Stimulated activated effector memory CD8-positive, alpha-beta T cell treated with anti-CD3 and anti-CD28 coated beads, Interleukin-12 subunit alpha, Interleukin-12 subunit beta, amount 100 ng/mL, for 72 hours (primary cell): ENCODE measurements at regions not wholly inside any gene's neighbourhood (a gene's known extent, or its start where the extent isn't known, plus 50 kb on each side); places are given as distances from the start of the nearest gene placed in this dataset.
"Not testable (repeated sequence)": the region's sequence is repeated elsewhere in the genome, so short reads cannot be mapped to it uniquely, and the experiment has no call there.

Experiments used
- ATAC-seq: fragments of 150-1000 bp; cut with Tn5 transposase; 2 replicates; pipeline ENCODE4 v1.10.0; 2021
- DNase-seq, 2 donors: peaks; one replicate each; pipeline ENCODE4 v3.0.0; 2021 to 2022; ENCODE audit warnings: low spot score in 2 of 2
- H3K27ac Mint-ChIP-seq: one replicate; pipeline ENCODE4 v1.8.0; 2022; ENCODE audit warnings: mild to moderate bottlenecking, mixed read lengths
- H3K36me3 Mint-ChIP-seq: one replicate; pipeline ENCODE4 v1.8.0; 2022; ENCODE audit warnings: mild to moderate bottlenecking, mixed read lengths
- H3K4me1 Mint-ChIP-seq: one replicate; pipeline ENCODE4 v1.8.0; 2022; ENCODE audit warnings: mixed read lengths
- H3K4me3 Mint-ChIP-seq: one replicate; pipeline ENCODE4 v1.8.0; 2022; ENCODE audit warnings: mild to moderate bottlenecking, mixed read lengths
- H3K9me3 Mint-ChIP-seq: one replicate; pipeline ENCODE4 v1.8.0; 2022; ENCODE audit warnings: mixed read lengths

- peak overlapping the region; percentile 86 for H3K27ac Mint-ChIP-seq
- H3K36me3 Mint-ChIP-seq: no peaks in the 10 kb centered on the region
- no peaks in the 10 kb centered on the region for H3K9me3 Mint-ChIP-seq
- H3K4me1 Mint-ChIP-seq: peaks cover 12% of the 10 kb centered on the region
- no peak overlapping the region for H3K4me3 Mint-ChIP-seq
- DNase-seq: no peak
- ATAC-seq: peak; percentile 44
Measured at GRCh38 chr17:27200476-27200875, 93.4 kb upstream of the WSB1 start.

GRCh38 chr17:27203241-27203640 is 90.7 kb upstream of the WSB1 start:
- ATAC-seq (no peak), DNase-seq (no peak)
- Mint-ChIP-seq H3K4me3 (no peak overlapping the region), H3K9me3 (no peaks in the 10 kb centered on the region), H3K36me3 (no peaks in the 10 kb centered on the region), H3K4me1 (peaks cover 20% of the 10 kb centered on the region), H3K27ac (no peak overlapping the region)

- H3K4me1 Mint-ChIP-seq: peaks cover 8% of the 10 kb centered on the region
- no peaks in the 10 kb centered on the region for H3K36me3 Mint-ChIP-seq
- no peak overlapping the region for H3K4me3 Mint-ChIP-seq
- H3K27ac Mint-ChIP-seq: no peak overlapping the region
- ATAC-seq: peak; percentile 40
- no peak for DNase-seq
- no peaks in the 10 kb centered on the region for H3K9me3 Mint-ChIP-seq
Measured at GRCh38 chr17:27206447-27206846, 87.5 kb upstream of the WSB1 start.

- Mint-ChIP-seq H3K36me3 (no peaks in the 10 kb centered on the region), H3K4me3 (no peak overlapping the region), H3K4me1 (peaks cover 8% of the 10 kb centered on the region), H3K27ac (no peak overlapping the region), H3K9me3 (no peaks in the 10 kb centered on the region)
- no peak for DNase-seq
- peak; percentile 89 for ATAC-seq
Measured at GRCh38 chr17:27207073-27207513, 86.8 kb upstream of the WSB1 start.

GRCh38 chr17:27208370-27208769 is 85.5 kb upstream of the WSB1 start:
- H3K27ac Mint-ChIP-seq, H3K4me1 Mint-ChIP-seq, DNase-seq, ATAC-seq, H3K36me3 Mint-ChIP-seq, H3K9me3 Mint-ChIP-seq, H3K4me3 Mint-ChIP-seq: not testable (repeated sequence)

GRCh38 chr17:27209316-27209715 is 84.6 kb upstream of the WSB1 start:
- Mint-ChIP-seq H3K36me3 (no peaks in the 10 kb centered on the region), H3K9me3 (no peaks in the 10 kb centered on the region), H3K27ac (no peak overlapping the region), H3K4me1 (peaks cover 8% of the 10 kb centered on the region), H3K4me3 (no peak overlapping the region)
- DNase-seq (no peak), ATAC-seq (no peak)

- H3K27ac Mint-ChIP-seq, H3K4me3 Mint-ChIP-seq, H3K4me1 Mint-ChIP-seq, H3K9me3 Mint-ChIP-seq, ATAC-seq, H3K36me3 Mint-ChIP-seq, DNase-seq: not testable (repeated sequence)
Measured at GRCh38 chr17:27210809-27211208, 83.1 kb upstream of the WSB1 start.

GRCh38 chr17:27216836-27217235 is 77.1 kb upstream of the WSB1 start:
- ATAC-seq: no peak
- H3K27ac Mint-ChIP-seq: no peak overlapping the region
- no peak overlapping the region for H3K4me3 Mint-ChIP-seq
- peaks cover 20% of the 10 kb centered on the region for H3K4me1 Mint-ChIP-seq
- no peak for DNase-seq
- no peaks in the 10 kb centered on the region for H3K36me3 Mint-ChIP-seq
- no peaks in the 10 kb centered on the region for H3K9me3 Mint-ChIP-seq

GRCh38 chr17:27217631-27218030 is 76.3 kb upstream of the WSB1 start:
- peak overlapping the region; percentile 35 for H3K27ac Mint-ChIP-seq

GRCh38 chr17:27218041-27218440 is 75.9 kb upstream of the WSB1 start:
- Mint-ChIP-seq H3K36me3 (no peaks in the 10 kb centered on the region), H3K4me1 (peaks cover 20% of the 10 kb centered on the region), H3K9me3 (no peaks in the 10 kb centered on the region), H3K4me3 (no peak overlapping the region), H3K27ac (peak overlapping the region; percentile 35)
- DNase-seq (no peak), ATAC-seq (no peak)

More at GRCh38 chr17:27217631-27218030, 76.3 kb upstream of the WSB1 start:
- no peak for DNase-seq
- Mint-ChIP-seq H3K36me3 (no peaks in the 10 kb centered on the region), H3K4me3 (no peak overlapping the region), H3K9me3 (no peaks in the 10 kb centered on the region), H3K4me1 (peaks cover 20% of the 10 kb centered on the region)
- ATAC-seq: no peak

- Mint-ChIP-seq H3K4me1 (peaks cover 20% of the 10 kb centered on the region), H3K4me3 (peak overlapping the region; percentile 26), H3K27ac (peak overlapping the region; percentile 35), H3K9me3 (no peaks in the 10 kb centered on the region), H3K36me3 (no peaks in the 10 kb centered on the region)
- ATAC-seq (peak; percentile 98), DNase-seq (peak; percentile 21 to 76)
Measured at GRCh38 chr17:27218719-27219488, 75.0 kb upstream of the WSB1 start.

- DNase-seq (no peak), ATAC-seq (no peak)
- H3K36me3 Mint-ChIP-seq: no peaks in the 10 kb centered on the region
- no peak overlapping the region for H3K27ac Mint-ChIP-seq
- H3K4me1 Mint-ChIP-seq: peaks cover 19% of the 10 kb centered on the region
- H3K4me3 Mint-ChIP-seq: no peak overlapping the region
- no peaks in the 10 kb centered on the region for H3K9me3 Mint-ChIP-seq
Measured at GRCh38 chr17:27222515-27222914, 71.4 kb upstream of the WSB1 start.

- H3K4me1 Mint-ChIP-seq: no peaks in the 10 kb centered on the region
- no peak overlapping the region for H3K4me3 Mint-ChIP-seq
- no peak for DNase-seq
- no peaks in the 10 kb centered on the region for H3K36me3 Mint-ChIP-seq
- ATAC-seq: no peak
- H3K9me3 Mint-ChIP-seq: no peaks in the 10 kb centered on the region
- H3K27ac Mint-ChIP-seq: no peak overlapping the region
Measured at GRCh38 chr17:27224526-27225315, 69.2 kb upstream of the WSB1 start.

GRCh38 chr17:27226611-27227230 is 67.2 kb upstream of the WSB1 start:
- Mint-ChIP-seq H3K9me3 (no peaks in the 10 kb centered on the region), H3K27ac (no peak overlapping the region), H3K36me3 (no peaks in the 10 kb centered on the region), H3K4me1 (no peaks in the 10 kb centered on the region), H3K4me3 (no peak overlapping the region)
- DNase-seq: no peak
- no peak for ATAC-seq

- Mint-ChIP-seq H3K4me3 (no peak overlapping the region), H3K4me1 (no peaks in the 10 kb centered on the region), H3K27ac (no peak overlapping the region), H3K9me3 (no peaks in the 10 kb centered on the region), H3K36me3 (no peaks in the 10 kb centered on the region)
- DNase-seq (no peak), ATAC-seq (no peak)
Measured at GRCh38 chr17:27230996-27231395, 62.9 kb upstream of the WSB1 start.
